SK-N-SH treated with all-trans-retinoic acid at 6 μM for 48 hours (cell line): ENCODE measurements at regions not wholly inside any gene's neighbourhood (a gene's known extent, or its start where the extent isn't known, plus 50 kb on each side); places are given as distances from the start of the nearest gene placed in this dataset.

Source experiments
- ATAC-seq: fragments of 200-7000 bp; cut with Tn5 transposase; 3 replicates; pipeline ENCODE4 v1.9.1; 2020; ENCODE audit warnings: mild to moderate bottlenecking, moderate library complexity
- ARNTL ChIP-seq: fragments of 450-650 bp; formaldehyde crosslinking; IDR thresholded peaks from 2 replicates; pipeline ENCODE4 v1.5.0; 2020; ENCODE audit warnings: low read depth, mild to moderate bottlenecking, moderate library complexity, borderline replicate concordance
- BACH2 ChIP-seq: fragments of 250-450 bp; sonication (Bioruptor Pico); IDR thresholded peaks from 2 replicates; pipeline ENCODE4 v1.9.0; 2021; ENCODE audit warnings: mild to moderate bottlenecking, borderline replicate concordance
- CREB5 ChIP-seq: fragments of 250-450 bp; sonication (Bioruptor Pico); IDR thresholded peaks from 2 replicates; pipeline ENCODE4 v1.5.1; 2020; ENCODE audit warnings: low read depth, mild to moderate bottlenecking, moderate library complexity
- CSDC2 ChIP-seq: fragments of 250-450 bp; sonication (Bioruptor Pico); IDR thresholded peaks from 2 replicates; pipeline ENCODE4 v1.5.0; 2020; ENCODE audit warnings: mild to moderate bottlenecking, moderate library complexity
- CSRNP3 ChIP-seq: fragments of 250-450 bp; sonication (Bioruptor Pico); IDR thresholded peaks from 2 replicates; pipeline ENCODE4 v1.5.1; 2021; ENCODE audit warnings: mild to moderate bottlenecking, moderate library complexity
- ESRRG ChIP-seq: fragments of 250-450 bp; sonication (Bioruptor Pico); IDR thresholded peaks from 2 replicates; pipeline ENCODE4 v1.6.1; 2021; ENCODE audit warnings: mild to moderate bottlenecking
- GLIS3 ChIP-seq: fragments of 250-450 bp; sonication (Bioruptor Pico); IDR thresholded peaks from 2 replicates; pipeline ENCODE4 v1.5.0; 2020; ENCODE audit warnings: mild to moderate bottlenecking, moderate library complexity
- OSR1 ChIP-seq: fragments of 250-450 bp; sonication (Bioruptor Pico); IDR thresholded peaks from 2 replicates; pipeline ENCODE4 v1.8.0; 2022; ENCODE audit warnings: moderate library complexity, mild to moderate bottlenecking, inconsistent platforms
- PATZ1 ChIP-seq: fragments of 250-450 bp; sonication (Bioruptor Pico); IDR thresholded peaks from 2 replicates; pipeline ENCODE4 v1.8.0; 2020; ENCODE audit warnings: mild to moderate bottlenecking, moderate library complexity, borderline replicate concordance
- SNAI2 ChIP-seq: fragments of 250-450 bp; sonication (Bioruptor Pico); IDR thresholded peaks from 2 replicates; pipeline ENCODE4 v1.5.0; 2020; ENCODE audit warnings: mild to moderate bottlenecking, moderate library complexity
- TCF4 ChIP-seq: fragments of 250-450 bp; sonication (Bioruptor Pico); IDR thresholded peaks from 2 replicates; pipeline ENCODE4 v1.8.0; 2021; ENCODE audit warnings: mild to moderate bottlenecking, moderate library complexity, borderline replicate concordance
- TOX ChIP-seq: fragments of 250-450 bp; sonication (Bioruptor Pico); IDR thresholded peaks from 2 replicates; pipeline ENCODE4 v1.8.0; 2021; ENCODE audit warnings: mild to moderate bottlenecking, moderate library complexity, borderline replicate concordance
- TSHZ2 ChIP-seq: fragments of 250-450 bp; sonication (Bioruptor Pico); IDR thresholded peaks from 2 replicates; pipeline ENCODE4 v1.5.0; 2020; ENCODE audit warnings: mild to moderate bottlenecking, moderate library complexity
- ZC3H10 ChIP-seq: fragments of 250-450 bp; sonication (Bioruptor Pico); IDR thresholded peaks from 2 replicates; pipeline ENCODE4 v1.5.1; 2021; ENCODE audit warnings: mild to moderate bottlenecking, moderate library complexity
- ZFP3 ChIP-seq: fragments of 250-450 bp; sonication (Bioruptor Pico); IDR thresholded peaks from 2 replicates; pipeline ENCODE4 v1.5.0; 2020; ENCODE audit warnings: mild to moderate bottlenecking, moderate library complexity
- ZFP30 ChIP-seq: fragments of 450-650 bp; formaldehyde crosslinking; IDR thresholded peaks from 2 replicates; pipeline ENCODE4 v1.5.0; 2022; ENCODE audit warnings: mild to moderate bottlenecking, moderate library complexity
- ZNF565 ChIP-seq: fragments of 450-650 bp; formaldehyde crosslinking; conservative IDR thresholded peaks from 2 replicates; pipeline ENCODE4 v1.5.0; 2020; ENCODE audit warnings: low read depth, mild to moderate bottlenecking, moderate library complexity
- ZNF70 ChIP-seq: fragments of 450-650 bp; formaldehyde crosslinking; IDR thresholded peaks from 2 replicates; pipeline ENCODE4 v1.5.0; 2020; ENCODE audit warnings: mild to moderate bottlenecking, moderate library complexity
- ZNF8 ChIP-seq: fragments of 450-650 bp; formaldehyde crosslinking; IDR thresholded peaks from 2 replicates; pipeline ENCODE4 v1.5.0; 2020; ENCODE audit warnings: mild to moderate bottlenecking, moderate library complexity

GRCh38 chr10:121352231-121352855 lies 245.9 kb downstream of the FGFR2 start:
- TF ChIP-seq ZNF565 (CRISPR knock-in tag) (no peak), ZC3H10 (no peak), TCF4 (no peak), TOX (CRISPR knock-in tag) (no peak), ESRRG (CRISPR knock-in tag) (no peak), OSR1 (CRISPR knock-in tag) (no peak), BACH2 (CRISPR knock-in tag) (no peak), CSRNP3 (CRISPR knock-in tag) (no peak), ZFP30 (CRISPR knock-in tag) (no peak), ZNF70 (CRISPR knock-in tag) (no peak), ARNTL (CRISPR knock-in tag) (no peak), SNAI2 (CRISPR knock-in tag) (no peak), TSHZ2 (CRISPR knock-in tag) (no peak), GLIS3 (no peak)
- ATAC-seq: no peak

- no peak for ATAC-seq
- TF ChIP-seq PATZ1 (CRISPR knock-in tag): no peak
These were observed 243.1 kb downstream of the FGFR2 start for GRCh38 chr10:121355161-121355560.

GRCh38 chr10:121356183-121356582 lies 242.1 kb downstream of the FGFR2 start:
- ATAC-seq: no peak
- no peak for TF ChIP-seq TOX (CRISPR knock-in tag)
- no peak for TF ChIP-seq ZFP3 (CRISPR knock-in tag)
- no peak for TF ChIP-seq PATZ1 (CRISPR knock-in tag)
- TF ChIP-seq OSR1 (CRISPR knock-in tag): no peak
- TF ChIP-seq ZNF8 (CRISPR knock-in tag): no peak
- TF ChIP-seq CSRNP3 (CRISPR knock-in tag): no peak
- no peak for TF ChIP-seq ZFP30 (CRISPR knock-in tag)
- TF ChIP-seq CSDC2 (CRISPR knock-in tag): no peak
- TF ChIP-seq ZNF565 (CRISPR knock-in tag): no peak
- TF ChIP-seq CREB5 (CRISPR knock-in tag): no peak
